HG03469 (cell line): ENCODE measurements at regions not wholly inside any gene's neighbourhood (a gene's known extent, or its start where the extent isn't known, plus 50 kb on each side); places are given as distances from the start of the nearest gene placed in this dataset.

Source experiments
- ATAC-seq: cut with Tn5 transposase; IDR thresholded peaks from one replicate; pipeline ENCODE4 v1.9.1; 2021; ENCODE audit warnings: mild to moderate bottlenecking, moderate library complexity, moderate number of reproducible peaks; ENCODE audit not compliant: unreplicated experiment

GRCh38 chr9:107632661-107633060, 143.1 kb upstream of the KLF4 start:
- ATAC-seq, result no peak

- ATAC-seq, result no peak
Observed at GRCh38 chr9:107632216-107632615, 142.6 kb upstream of the KLF4 start.

- ATAC-seq, result no peak
Observed at GRCh38 chr9:107631788-107632187, 142.2 kb upstream of the KLF4 start.

GRCh38 chr9:107630156-107630555, 140.6 kb upstream of the KLF4 start:
- ATAC-seq, result no peak

GRCh38 chr9:107628444-107628843, 138.9 kb upstream of the KLF4 start:
- ATAC-seq, result no peak

GRCh38 chr9:107627781-107628180, 138.2 kb upstream of the KLF4 start:
- ATAC-seq, result no peak

- ATAC-seq, result no peak
Observed at GRCh38 chr9:107626118-107626517, 136.5 kb upstream of the KLF4 start.

GRCh38 chr9:107625383-107625984, 135.9 kb upstream of the KLF4 start:
- ATAC-seq, result no peak

- no peak for ATAC-seq
Observed at GRCh38 chr9:107624234-107624948, 134.8 kb upstream of the KLF4 start.

GRCh38 chr9:107621436-107621835, 131.9 kb upstream of the KLF4 start:
- no peak for ATAC-seq

GRCh38 chr9:107620801-107621200, 131.2 kb upstream of the KLF4 start:
- ATAC-seq, result no peak

- ATAC-seq, result no peak
Observed at GRCh38 chr9:107620236-107620635, 130.7 kb upstream of the KLF4 start.

- ATAC-seq, result no peak
Observed at GRCh38 chr9:107615321-107615720, 125.8 kb upstream of the KLF4 start.

- no peak for ATAC-seq
Observed at GRCh38 chr9:107614765-107615164, 125.2 kb upstream of the KLF4 start.

- no peak for ATAC-seq
Observed at GRCh38 chr9:107613321-107613720, 123.8 kb upstream of the KLF4 start.

- ATAC-seq, result no peak
Observed at GRCh38 chr9:107612136-107612535, 122.6 kb upstream of the KLF4 start.

- no peak for ATAC-seq
Observed at GRCh38 chr9:107609547-107609946, 120.0 kb upstream of the KLF4 start.

- no peak for ATAC-seq
Observed at GRCh38 chr9:107606149-107606790, 116.7 kb upstream of the KLF4 start.

- no peak for ATAC-seq
Observed at GRCh38 chr9:107605041-107605440, 115.5 kb upstream of the KLF4 start.

- no peak for ATAC-seq
Observed at GRCh38 chr9:107603281-107603680, 113.7 kb upstream of the KLF4 start.

GRCh38 chr9:107600060-107600573, 110.5 kb upstream of the KLF4 start:
- no peak for ATAC-seq

GRCh38 chr9:107597743-107598217, 108.2 kb upstream of the KLF4 start:
- ATAC-seq, result no peak
